GM13976 (cell line): ENCODE measurements at regions not wholly inside any gene's neighbourhood (a gene's known extent, or its start where the extent isn't known, plus 50 kb on each side); places are given as distances from the start of the nearest gene placed in this dataset.

Experiments
- DNase-seq: peaks from one replicate; pipeline ENCODE4 v3.0.0; 2012; ENCODE audit warnings: low spot score
- in situ Hi-C: fragments of 300-500 bp; cut with MboI; formaldehyde crosslinking; loops from one replicate; pipeline ENCODE4 v1.12.0; 2022; ENCODE audit warnings: low sequenced_read_pairs, mixed read lengths, inconsistent platforms; ENCODE audit not compliant: unreplicated experiment
- TF ChIP-seq, protein P1 (sequence below): IDR thresholded peaks from 2 replicates; pipeline ENCODE4 v1.5.1; 2012; ENCODE audit warnings: borderline replicate concordance, mild to moderate bottlenecking; ENCODE audit not compliant: insufficient read depth; ENCODE audit errors: extremely low read depth, missing control alignments, control extremely low read depth

- in situ Hi-C loops = no loop called here
- TF ChIP-seq, protein P1, sequence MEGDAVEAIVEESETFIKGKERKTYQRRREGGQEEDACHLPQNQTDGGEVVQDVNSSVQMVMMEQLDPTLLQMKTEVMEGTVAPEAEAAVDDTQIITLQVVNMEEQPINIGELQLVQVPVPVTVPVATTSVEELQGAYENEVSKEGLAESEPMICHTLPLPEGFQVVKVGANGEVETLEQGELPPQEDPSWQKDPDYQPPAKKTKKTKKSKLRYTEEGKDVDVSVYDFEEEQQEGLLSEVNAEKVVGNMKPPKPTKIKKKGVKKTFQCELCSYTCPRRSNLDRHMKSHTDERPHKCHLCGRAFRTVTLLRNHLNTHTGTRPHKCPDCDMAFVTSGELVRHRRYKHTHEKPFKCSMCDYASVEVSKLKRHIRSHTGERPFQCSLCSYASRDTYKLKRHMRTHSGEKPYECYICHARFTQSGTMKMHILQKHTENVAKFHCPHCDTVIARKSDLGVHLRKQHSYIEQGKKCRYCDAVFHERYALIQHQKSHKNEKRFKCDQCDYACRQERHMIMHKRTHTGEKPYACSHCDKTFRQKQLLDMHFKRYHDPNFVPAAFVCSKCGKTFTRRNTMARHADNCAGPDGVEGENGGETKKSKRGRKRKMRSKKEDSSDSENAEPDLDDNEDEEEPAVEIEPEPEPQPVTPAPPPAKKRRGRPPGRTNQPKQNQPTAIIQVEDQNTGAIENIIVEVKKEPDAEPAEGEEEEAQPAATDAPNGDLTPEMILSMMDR = no peak
- no peak for DNase-seq
Observed at GRCh38 chr18:61169386-61169785, 163.8 kb upstream of the CDH20 start.

- TF ChIP-seq, protein P1 = no peak
- in situ Hi-C loops = no loop called here
- DNase-seq = no peak
Observed at GRCh38 chr18:61172624-61173023, 160.6 kb upstream of the CDH20 start.

- DNase-seq = no peak
- in situ Hi-C loops = no loop called here
- TF ChIP-seq, protein P1 = no peak
Observed at GRCh38 chr18:61173554-61173953, 159.7 kb upstream of the CDH20 start.

DNA sequence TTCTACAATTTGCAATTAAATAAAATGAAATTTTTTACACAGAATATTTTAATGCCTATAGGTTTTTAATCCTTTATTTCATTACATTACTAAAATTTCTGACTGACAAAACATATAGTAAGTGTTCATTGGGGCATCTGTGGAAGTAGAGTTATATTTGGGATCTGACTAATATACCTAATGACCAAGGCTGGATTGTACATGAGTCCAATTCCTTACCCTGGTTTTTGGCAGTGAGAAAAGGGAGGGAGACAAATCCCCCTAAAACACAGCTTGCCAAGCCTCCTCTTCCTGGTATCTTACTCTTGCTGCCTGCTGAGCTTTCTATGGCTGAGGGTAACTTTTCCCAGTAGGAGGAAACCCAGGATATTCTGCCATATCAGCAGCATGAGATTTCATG is 149.4 kb upstream of the CDH20 start:
- in situ Hi-C loops = no loop called here
- no peak for DNase-seq
- TF ChIP-seq, protein P1 = no peak

- in situ Hi-C loops = no loop called here
- no peak for DNase-seq
- TF ChIP-seq, protein P1 = no peak
Observed at GRCh38 chr18:61187971-61188370, 145.3 kb upstream of the CDH20 start.

- TF ChIP-seq, protein P1 = no peak
- in situ Hi-C loops = no loop called here
- DNase-seq = no peak
Observed at GRCh38 chr18:61189376-61189775, 143.9 kb upstream of the CDH20 start.

DNA sequence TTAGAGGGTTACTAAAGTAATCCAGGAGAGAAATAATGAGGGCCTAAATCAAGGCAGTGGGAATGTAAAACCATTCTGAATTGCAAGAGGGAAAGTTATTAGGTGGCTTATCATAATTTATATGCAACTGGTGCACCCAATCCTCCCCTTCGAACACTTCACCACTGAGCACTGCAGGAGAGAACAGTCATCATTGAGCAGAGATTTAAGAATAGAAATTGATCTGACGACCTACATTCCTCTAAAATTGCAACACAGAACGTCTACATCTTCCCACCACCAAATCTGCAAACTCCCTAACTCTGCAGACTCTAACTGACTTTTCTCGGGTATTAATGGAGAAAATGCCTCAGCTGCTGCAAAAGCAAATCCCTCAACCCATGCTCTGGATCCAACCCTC is 138.5 kb upstream of the CDH20 start:
- TF ChIP-seq, protein P1 = no peak
- in situ Hi-C loops = no loop called here
- no peak for DNase-seq
